ENCODE measurements at regions not wholly inside any gene's neighbourhood (a gene's known extent, or its start where the extent isn't known, plus 50 kb on each side); places are given as distances from the start of the nearest gene placed in this dataset.

GRCh38 chr10:31728698-31729224, 199.9 kb downstream of the ARHGAP12 start:
- H3K9me2 ChIP-seq (ENCODE audit: low read depth, low read length): no peaks in the 10 kb centered on the region
- no peaks in the 10 kb centered on the region for H3K36me3 ChIP-seq (ENCODE audit: insufficient read depth, low read length)
- H3K9me3 ChIP-seq (ENCODE audit: low read length): no peaks in the 10 kb centered on the region
- no peak overlapping the region for H3K27ac ChIP-seq (ENCODE audit: low read depth, low read length, poor library complexity, severe bottlenecking)
- no peak for TF ChIP-seq CTCF (IDR thresholded peaks at IDR 0.05; ENCODE audit: low read length)
- TF ChIP-seq EZH2 (IDR thresholded peaks at IDR 0.05; ENCODE audit: borderline replicate concordance, low read length): no peak
- no peak overlapping the region for H3K4me2 ChIP-seq (ENCODE audit: low read length)
- no peak overlapping the region for H3K9ac ChIP-seq (ENCODE audit: low read length)
- H3K27me3 ChIP-seq (ENCODE audit: insufficient read depth, low read length): no peaks in the 10 kb centered on the region
- H3K4me1 ChIP-seq (ENCODE audit: insufficient read depth, low read length, severe bottlenecking): no peaks in the 10 kb centered on the region
- H4K20me1 ChIP-seq (ENCODE audit: insufficient read depth, low read length): no peaks in the 10 kb centered on the region
- H2AFZ ChIP-seq (ENCODE audit: low read length): no peak overlapping the region
- H3F3A ChIP-seq (ENCODE audit: insufficient read depth, low read length): no peaks in the 10 kb centered on the region
- H3K79me2 ChIP-seq (ENCODE audit: insufficient read depth, low read length): no peaks in the 10 kb centered on the region
- no peak overlapping the region for H3K4me3 ChIP-seq (ENCODE audit: low read depth, low read length, poor library complexity, severe bottlenecking)

- TF ChIP-seq EZH2 (IDR thresholded peaks at IDR 0.05; ENCODE audit: borderline replicate concordance, low read length) (no peak), CTCF (IDR thresholded peaks at IDR 0.05; ENCODE audit: low read length) (no peak)
- Histone ChIP-seq H4K20me1 (ENCODE audit: insufficient read depth, low read length) (no peaks in the 10 kb centered on the region), H3K9me3 (ENCODE audit: low read length) (no peaks in the 10 kb centered on the region), H3K36me3 (ENCODE audit: insufficient read depth, low read length) (no peaks in the 10 kb centered on the region), H3K27me3 (ENCODE audit: insufficient read depth, low read length) (no peaks in the 10 kb centered on the region), H3F3A (ENCODE audit: insufficient read depth, low read length) (no peaks in the 10 kb centered on the region), H3K4me3 (ENCODE audit: low read depth, low read length, poor library complexity, severe bottlenecking) (no peak overlapping the region), H3K79me2 (ENCODE audit: insufficient read depth, low read length) (no peaks in the 10 kb centered on the region), H3K4me1 (ENCODE audit: insufficient read depth, low read length, severe bottlenecking) (no peaks in the 10 kb centered on the region), H3K27ac (ENCODE audit: low read depth, low read length, poor library complexity, severe bottlenecking) (no peak overlapping the region), H3K9ac (ENCODE audit: low read length) (no peak overlapping the region), H2AFZ (ENCODE audit: low read length) (no peak overlapping the region), H3K4me2 (ENCODE audit: low read length) (no peak overlapping the region), H3K9me2 (ENCODE audit: low read depth, low read length) (no peaks in the 10 kb centered on the region)
Measured at GRCh38 chr10:31725436-31725835, 203.2 kb downstream of the ARHGAP12 start.

- Histone ChIP-seq H3K27ac (ENCODE audit: low read depth, low read length, poor library complexity, severe bottlenecking) (no peak overlapping the region), H2AFZ (ENCODE audit: low read length) (no peak overlapping the region), H3K36me3 (ENCODE audit: insufficient read depth, low read length) (no peaks in the 10 kb centered on the region), H3K9ac (ENCODE audit: low read length) (no peak overlapping the region), H3K4me2 (ENCODE audit: low read length) (no peak overlapping the region), H3K79me2 (ENCODE audit: insufficient read depth, low read length) (no peaks in the 10 kb centered on the region), H3F3A (ENCODE audit: insufficient read depth, low read length) (no peaks in the 10 kb centered on the region), H3K4me3 (ENCODE audit: low read depth, low read length, poor library complexity, severe bottlenecking) (no peak overlapping the region), H3K9me2 (ENCODE audit: low read depth, low read length) (no peaks in the 10 kb centered on the region), H3K27me3 (ENCODE audit: insufficient read depth, low read length) (no peaks in the 10 kb centered on the region), H3K4me1 (ENCODE audit: insufficient read depth, low read length, severe bottlenecking) (no peaks in the 10 kb centered on the region), H3K9me3 (ENCODE audit: low read length) (no peaks in the 10 kb centered on the region), H4K20me1 (ENCODE audit: insufficient read depth, low read length) (no peaks in the 10 kb centered on the region)
- TF ChIP-seq CTCF (IDR thresholded peaks at IDR 0.05; ENCODE audit: low read length) (no peak), EZH2 (IDR thresholded peaks at IDR 0.05; ENCODE audit: borderline replicate concordance, low read length) (no peak)
Measured at GRCh38 chr10:31724296-31724695, 204.3 kb downstream of the ARHGAP12 start.

Data from OCI-LY1 (cell line).